Activated gamma-delta T cell treated with Interleukin-2 at 50 U/mL for 16 hours (primary cell): ENCODE measurements at regions not wholly inside any gene's neighbourhood (a gene's known extent, or its start where the extent isn't known, plus 50 kb on each side); places are given as distances from the start of the nearest gene placed in this dataset.
"Not testable (repeated sequence)": the region's sequence is repeated elsewhere in the genome, so short reads cannot be mapped to it uniquely, and the experiment has no call there.

Experiments used
- DNase-seq: peaks from one replicate; pipeline ENCODE4 v3.0.0-alpha.2; 2020

GRCh38 chr7:1300636-1301035 lies 68.0 kb downstream of the UNCX start:
- no peak for DNase-seq

- DNase-seq: no peak
Measured at GRCh38 chr7:1301054-1301881, 68.6 kb downstream of the UNCX start.

GRCh38 chr7:1301882-1302251 lies 69.2 kb downstream of the UNCX start:
- no peak for DNase-seq

- DNase-seq: no peak
Measured at GRCh38 chr7:1302936-1303335, 70.3 kb downstream of the UNCX start.

GRCh38 chr7:1304011-1304410 lies 71.3 kb downstream of the UNCX start:
- not testable (repeated sequence) for DNase-seq

GRCh38 chr7:1305873-1306272 lies 73.2 kb downstream of the UNCX start:
- DNase-seq: no peak

- DNase-seq: no peak
Measured at GRCh38 chr7:1307828-1308227, 75.2 kb downstream of the UNCX start.

- DNase-seq: no peak
Measured at GRCh38 chr7:1309290-1309689, 76.6 kb downstream of the UNCX start.

GRCh38 chr7:1309996-1310395 lies 77.3 kb downstream of the UNCX start:
- no peak for DNase-seq

GRCh38 chr7:1310936-1311335 lies 78.3 kb downstream of the UNCX start:
- DNase-seq: no peak

GRCh38 chr7:1311406-1312135 lies 78.9 kb downstream of the UNCX start:
- no peak for DNase-seq

- DNase-seq: no peak
Measured at GRCh38 chr7:1312136-1313070, 79.7 kb downstream of the UNCX start.

GRCh38 chr7:1313613-1314012 lies 80.9 kb downstream of the UNCX start:
- no peak for DNase-seq

- DNase-seq: no peak
Measured at GRCh38 chr7:1314021-1314907, 81.6 kb downstream of the UNCX start.

GRCh38 chr7:1314908-1315450 lies 82.3 kb downstream of the UNCX start:
- no peak for DNase-seq

GRCh38 chr7:1316086-1316485 lies 83.4 kb downstream of the UNCX start:
- no peak for DNase-seq

- no peak for DNase-seq
Measured at GRCh38 chr7:1317646-1318045, 85.0 kb downstream of the UNCX start.

GRCh38 chr7:1318051-1318450 lies 85.4 kb downstream of the UNCX start:
- DNase-seq: no peak

GRCh38 chr7:1318661-1319060 lies 86.0 kb downstream of the UNCX start:
- no peak for DNase-seq

GRCh38 chr7:1320616-1321240 lies 88.1 kb downstream of the UNCX start:
- DNase-seq: no peak
